HPDE6-E6E7 (cell line): ENCODE measurements at regions not wholly inside any gene's neighbourhood (a gene's known extent, or its start where the extent isn't known, plus 50 kb on each side); places are given as distances from the start of the nearest gene placed in this dataset.
"Not testable (repeated sequence)": the region's sequence is repeated elsewhere in the genome, so short reads cannot be mapped to it uniquely, and the experiment has no call there.

Experiments
- DNase-seq: peaks from one replicate; pipeline ENCODE4 v3.0.0; 2011; ENCODE audit warnings: missing footprints; ENCODE audit errors: extremely low spot score

DNA sequence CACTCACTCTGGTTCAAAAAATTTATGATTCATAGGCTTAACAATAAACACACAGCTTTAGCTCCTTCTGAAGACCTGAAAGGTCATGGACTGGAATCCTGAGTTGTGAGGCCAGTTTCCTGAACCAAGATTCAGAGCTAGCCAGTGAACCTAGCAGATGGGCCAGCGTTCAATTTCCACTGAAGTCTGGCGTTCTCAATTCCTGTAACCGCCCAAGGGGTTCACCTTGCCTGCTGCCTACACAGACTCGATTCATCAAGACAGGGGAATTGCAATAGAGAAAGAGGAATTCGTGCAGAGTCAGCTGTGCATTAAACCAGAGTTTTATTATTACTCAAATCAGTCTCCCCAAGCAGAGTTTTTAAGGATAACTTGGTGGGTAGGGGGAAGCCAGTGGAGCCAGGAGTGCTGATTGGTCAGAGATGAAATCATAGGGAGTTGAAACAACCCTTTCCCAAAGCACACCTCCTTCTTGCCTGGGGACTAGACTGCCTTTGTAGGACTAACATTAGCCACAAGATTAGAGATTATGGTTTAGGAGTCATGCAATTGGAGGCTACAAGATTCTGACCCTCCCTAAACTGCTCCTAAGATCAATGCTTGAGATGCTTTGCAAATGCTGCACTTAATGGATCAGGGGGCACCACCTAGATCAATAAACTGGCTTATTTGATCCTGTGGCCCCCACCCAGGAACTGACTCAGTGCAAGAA is 117.5 kb upstream of the SHB start:
- DNase-seq = peak; percentile 17

DNA sequence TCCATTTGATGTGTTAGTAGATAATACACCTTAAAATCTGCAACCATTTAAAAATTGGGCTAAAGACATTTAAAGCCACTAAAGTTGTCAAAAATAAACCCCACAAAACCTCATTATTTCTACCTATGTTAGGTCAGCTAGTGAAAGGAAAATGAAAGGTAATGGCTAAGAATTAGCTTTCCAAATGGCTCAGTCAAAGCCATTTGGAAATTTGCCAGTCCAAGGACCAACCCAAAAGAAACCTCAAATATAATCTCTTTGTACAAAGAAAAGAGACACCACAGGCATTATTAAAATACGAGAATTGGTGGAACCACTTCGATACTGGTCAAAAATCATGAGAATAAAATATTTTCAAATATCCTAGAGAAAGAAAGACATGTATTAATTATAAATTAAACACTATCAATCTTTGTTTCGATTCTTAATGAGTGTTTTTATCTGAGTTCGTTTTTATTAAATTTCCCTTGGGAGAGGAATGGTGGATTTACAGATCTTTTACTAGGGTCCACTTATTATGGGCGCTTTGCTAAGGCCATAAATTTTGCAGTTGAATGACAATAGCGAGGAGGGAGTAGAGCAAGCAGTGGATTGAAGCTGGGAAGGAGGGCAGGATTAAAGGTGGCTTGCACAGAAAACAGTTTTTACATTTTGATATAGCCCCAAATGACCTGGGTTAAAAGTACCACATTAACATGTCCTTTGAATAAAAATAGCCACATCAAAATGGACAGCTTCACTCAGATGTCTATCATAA is 116.8 kb upstream of the SHB start:
- DNase-seq = no peak

DNA sequence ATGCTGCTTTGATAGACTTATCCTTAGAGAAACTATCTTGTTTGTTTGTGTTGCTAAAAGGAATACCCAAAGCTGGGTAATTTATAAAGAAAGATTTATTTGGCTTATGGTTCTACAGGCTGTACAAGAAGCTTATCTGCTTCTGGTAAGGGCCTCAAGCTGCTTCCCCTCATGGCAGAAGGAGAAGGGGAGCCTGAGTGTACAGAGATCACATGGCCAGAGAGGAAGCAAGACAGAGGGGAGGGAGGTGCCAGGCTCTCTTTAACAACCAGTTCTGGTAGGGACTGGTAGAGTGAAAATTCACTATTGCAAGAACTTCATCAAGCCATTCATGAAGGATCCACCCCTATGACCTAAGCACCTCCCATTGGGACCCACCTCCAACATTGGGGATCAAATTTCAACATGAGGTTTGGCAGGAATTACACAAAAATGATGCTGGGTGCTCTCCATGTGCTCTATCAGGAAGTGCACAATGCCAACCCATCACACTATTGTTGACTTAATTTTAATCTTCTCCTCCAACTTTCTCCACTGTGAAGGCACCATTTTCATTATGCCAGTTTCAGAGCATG is 115.1 kb upstream of the SHB start:
- DNase-seq = no peak

DNA sequence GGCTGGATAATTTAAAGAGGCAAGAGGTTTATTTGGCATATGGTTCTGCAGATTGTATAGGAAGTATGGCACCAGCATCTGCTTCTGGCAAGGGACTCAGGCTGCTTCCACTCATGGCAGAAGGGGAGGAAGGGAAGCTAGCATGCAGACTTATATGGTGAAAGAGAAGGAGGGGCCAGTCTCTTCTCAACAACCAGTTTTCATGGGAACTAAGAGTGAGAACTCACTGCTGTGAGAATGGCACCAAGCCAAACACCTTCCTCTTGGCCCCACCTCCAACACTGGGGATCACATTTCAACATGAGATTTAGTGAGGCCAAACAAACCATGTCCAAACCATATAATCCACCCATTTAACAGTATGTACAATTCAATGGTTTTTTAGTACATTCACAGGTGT is 113.3 kb upstream of the SHB start:
- DNase-seq = no peak

DNA sequence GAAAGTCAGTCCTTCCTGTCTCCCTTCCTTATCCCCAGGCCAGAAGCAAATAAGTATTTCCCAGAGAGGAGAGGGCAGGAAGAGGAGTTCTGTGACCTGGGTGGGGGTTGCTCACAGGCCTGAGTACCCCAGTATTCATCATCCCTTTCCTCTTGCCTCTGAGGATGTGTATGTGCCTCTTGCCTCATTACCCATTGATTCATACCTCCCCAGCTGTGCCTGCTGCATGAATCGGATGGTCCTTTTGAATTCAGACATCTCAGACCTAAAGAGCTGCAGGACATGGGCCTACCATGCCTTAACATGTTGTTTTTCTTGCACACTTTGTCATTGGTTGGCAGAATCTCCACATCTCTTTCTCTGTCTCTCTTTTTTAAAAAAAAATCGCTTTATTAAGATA is 112.8 kb upstream of the SHB start:
- DNase-seq = no peak

DNA sequence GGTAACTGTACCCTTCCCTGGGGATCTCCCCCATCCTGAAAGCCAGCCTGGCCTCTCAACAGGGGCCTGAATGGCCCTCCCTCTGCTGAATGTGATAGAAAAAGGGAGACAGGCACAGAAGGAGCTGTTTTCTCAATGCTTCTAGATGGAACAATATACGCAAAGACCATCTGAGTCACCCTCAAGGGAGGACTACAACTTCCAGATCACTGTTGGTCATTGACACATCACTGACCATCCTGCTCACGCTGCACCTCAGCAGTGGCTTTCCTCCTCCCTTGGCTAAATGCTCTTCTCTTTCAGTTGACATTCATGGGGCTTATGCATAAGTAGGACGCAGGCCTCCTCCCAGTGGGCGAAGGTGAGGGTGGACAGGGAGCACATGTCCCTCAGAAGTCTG is 112.2 kb upstream of the SHB start:
- DNase-seq = no peak

DNA sequence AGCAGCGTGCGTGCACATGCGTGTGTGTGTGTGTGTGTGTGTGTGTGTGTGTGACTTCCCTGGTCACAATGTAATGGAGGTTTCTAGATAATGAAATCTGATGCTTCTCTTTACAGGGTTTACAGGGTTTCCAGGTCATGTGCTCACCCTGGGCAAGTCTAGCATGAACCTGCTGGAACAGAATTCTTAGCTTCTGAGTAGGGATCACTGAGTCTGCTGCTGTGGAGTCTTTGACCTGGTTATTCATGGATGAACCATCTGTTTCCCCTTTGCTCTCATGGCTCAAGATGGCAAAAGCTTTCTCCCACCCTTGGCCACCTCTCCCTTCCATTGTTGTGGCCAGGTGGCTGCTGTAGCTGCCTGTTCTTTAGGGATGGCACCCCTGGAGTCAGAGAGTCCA is 111.6 kb upstream of the SHB start:
- DNase-seq = no peak

DNA sequence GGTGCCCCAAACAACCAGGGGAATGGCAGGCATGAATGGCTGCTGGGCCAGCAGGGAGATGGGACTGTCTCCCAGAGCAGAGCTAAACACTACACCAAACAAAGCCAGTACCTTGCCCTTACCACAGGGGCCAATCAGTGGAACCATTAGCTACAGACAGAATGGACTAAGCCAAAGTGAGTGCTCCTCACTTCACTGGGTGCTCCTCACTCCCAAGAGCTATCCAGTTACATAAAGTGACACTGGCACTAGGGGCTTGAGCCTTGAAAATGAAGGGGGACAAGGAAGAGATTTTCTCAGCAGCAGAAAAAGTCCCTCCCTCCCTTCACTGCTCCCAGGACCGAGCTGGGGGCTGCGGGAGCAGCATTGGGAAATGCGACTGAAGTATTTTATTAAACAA is 110.9 kb upstream of the SHB start:
- no peak for DNase-seq

DNA sequence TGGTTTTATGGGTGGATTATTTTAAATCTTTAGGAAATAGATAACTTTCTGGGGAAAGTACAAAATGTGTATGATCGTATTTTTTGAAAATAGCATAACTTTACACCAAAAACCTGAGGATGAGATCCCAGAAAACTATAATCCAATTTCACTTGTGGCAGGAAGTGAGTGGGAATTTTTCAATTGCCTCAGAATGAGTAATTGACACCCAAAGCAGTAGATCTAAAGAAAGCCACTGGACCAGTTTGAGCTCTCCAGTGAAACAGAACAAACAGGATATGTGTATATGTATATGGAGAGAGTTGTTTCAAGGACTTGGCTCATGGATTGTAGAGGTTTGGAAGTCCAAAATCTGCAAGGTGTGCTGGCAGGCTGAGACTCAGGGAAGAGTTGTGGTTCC is 109.2 kb upstream of the SHB start:
- peak; percentile 77 for DNase-seq

DNA sequence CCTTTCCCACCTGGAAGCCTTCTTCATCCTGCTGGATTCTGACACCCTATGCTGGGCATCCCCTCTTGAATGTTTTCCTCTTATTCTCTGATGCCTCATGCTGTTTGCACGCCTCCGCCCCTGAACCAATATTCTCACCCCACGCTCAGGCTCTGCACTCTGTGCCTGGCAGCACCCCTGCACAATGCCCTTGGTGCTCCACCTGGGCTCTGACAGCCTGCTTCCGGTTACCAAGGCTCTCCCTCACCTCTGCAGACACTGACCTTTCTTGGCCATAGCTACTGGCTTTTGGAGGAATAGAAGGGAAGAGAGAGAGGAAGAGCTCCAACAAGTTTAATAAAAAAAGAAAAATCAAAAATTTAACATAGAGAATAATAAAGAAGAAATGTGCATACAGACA is 108.7 kb upstream of the SHB start:
- no peak for DNase-seq

DNA sequence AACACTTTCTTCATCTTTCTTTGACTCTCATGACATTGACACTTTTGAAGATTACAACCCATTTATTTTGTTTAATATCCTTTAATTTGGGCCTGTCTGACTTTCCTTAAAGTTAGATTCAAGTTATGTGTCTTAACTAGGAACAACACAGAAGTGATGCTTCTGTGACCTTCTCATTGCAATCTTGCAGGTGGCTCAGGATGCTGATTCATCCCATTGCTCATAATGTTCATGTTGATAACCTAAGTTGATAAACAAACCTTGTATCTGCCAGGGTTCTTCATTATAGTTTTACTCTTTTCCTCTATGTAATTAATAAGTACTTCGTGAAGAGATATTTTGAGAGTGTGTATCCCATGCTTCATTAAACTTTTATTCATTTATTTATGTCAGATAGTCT is 107.2 kb upstream of the SHB start:
- no peak for DNase-seq

DNA sequence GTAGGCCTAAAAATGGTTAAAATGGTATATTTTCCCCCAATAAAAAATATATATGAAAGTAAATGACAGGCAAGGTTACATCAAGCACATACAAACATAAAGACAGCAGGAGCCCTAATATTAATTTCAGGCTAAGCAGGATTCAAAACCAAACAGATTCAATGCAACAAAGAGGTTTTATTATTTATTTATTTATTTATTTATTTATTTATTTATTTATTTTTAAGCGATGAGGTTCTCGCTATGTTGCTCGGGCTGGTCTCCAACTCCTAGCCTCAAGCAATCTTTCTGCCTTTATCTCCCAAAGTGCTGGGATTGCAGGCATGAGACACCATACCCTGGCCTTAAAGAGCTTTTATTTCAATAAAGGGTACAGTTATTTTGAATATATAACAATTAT is 106.4 kb upstream of the SHB start:
- DNase-seq = no peak

DNA sequence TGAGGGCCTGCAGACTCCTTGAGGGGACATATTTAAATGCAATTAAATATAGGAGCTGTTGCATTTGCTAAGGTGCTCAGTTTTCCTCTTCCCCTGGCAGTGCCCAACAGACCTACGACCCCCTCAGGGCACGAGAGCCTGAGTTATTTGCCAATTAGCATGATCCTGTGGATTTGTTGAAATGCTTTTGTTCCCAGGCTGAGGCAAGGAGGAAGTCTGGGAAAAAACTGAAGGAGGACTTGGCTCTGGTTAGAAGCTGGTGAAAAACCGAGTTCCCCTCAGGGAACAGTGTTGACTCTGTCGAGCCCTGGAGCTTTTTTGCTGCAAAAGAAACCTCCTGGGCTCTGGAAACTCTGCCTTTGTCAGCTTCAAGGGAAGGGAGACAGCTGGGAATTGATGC is 103.6 kb upstream of the SHB start:
- DNase-seq = no peak

DNA sequence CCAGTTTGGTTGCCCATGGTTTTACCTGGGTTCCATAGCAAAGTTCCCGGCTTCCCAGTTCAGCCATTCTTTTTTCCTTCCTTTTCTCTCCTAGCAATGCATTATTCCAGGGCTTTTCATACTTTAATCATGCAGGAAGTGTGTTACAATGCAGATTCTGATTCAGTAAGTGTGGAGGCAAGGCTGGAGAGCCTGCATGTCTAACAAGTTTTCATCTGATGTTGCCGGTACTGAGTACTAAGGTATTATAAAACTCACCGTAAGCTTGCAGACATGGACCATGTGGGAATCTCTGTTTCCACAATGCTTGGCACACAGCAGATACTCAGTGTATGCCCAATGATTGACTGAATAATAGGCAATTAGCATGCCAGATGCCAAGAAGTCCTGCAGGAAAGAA is 102.9 kb upstream of the SHB start:
- DNase-seq = no peak

DNA sequence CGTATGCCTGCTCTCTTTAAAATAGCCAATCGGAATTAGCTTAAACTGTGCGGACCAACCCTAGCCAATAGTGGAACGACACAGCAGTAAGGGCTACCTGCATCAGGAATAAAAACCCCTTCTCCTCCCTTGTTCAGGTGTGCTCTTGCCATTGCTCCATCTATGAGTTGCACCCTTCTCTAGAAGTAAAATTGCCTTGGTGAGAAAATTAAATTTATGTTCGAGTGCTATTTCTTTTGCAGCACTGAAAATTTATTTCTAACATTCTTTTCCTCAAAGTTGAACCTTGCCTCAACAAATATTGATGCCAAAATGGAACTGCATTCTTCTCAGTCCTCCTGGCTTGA is 102.5 kb upstream of the SHB start:
- DNase-seq = no peak

DNA sequence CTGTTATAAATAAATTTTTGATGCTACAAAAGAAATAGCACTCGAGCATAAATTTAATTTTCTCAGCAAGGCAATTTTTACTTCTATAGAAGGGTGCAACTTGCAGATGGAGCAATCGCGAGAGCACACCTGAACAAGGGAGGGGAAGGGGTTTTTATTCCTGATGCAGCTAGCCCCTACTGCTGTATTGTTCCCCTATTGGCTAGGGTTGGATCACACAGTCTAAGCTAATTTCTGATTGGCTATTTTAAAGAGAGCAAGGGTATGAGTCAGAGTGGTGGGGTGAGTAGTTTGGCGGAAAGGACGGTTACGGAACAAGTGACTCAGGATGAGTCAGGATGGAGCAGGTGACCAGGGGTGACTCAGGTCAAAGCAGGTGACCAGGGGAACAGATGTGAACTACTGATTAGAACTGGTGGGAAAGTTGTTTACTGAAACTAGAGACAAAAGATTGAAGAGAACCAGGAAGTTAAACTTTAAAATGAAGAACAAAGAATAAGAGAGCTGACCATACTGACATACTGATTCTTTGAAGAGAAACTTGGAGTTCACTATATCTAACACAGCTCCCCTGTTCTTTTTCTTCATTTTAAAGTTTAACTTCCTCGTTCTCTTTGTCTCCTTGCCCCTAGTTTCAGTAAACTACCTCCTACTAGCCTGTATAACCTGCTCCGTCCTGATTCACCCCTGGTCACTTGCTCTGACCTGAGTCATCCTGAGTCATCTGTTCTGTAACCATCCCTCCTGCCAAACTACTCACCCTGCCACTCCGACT is 101.9 kb upstream of the SHB start:
- DNase-seq = peak; percentile 73

DNA sequence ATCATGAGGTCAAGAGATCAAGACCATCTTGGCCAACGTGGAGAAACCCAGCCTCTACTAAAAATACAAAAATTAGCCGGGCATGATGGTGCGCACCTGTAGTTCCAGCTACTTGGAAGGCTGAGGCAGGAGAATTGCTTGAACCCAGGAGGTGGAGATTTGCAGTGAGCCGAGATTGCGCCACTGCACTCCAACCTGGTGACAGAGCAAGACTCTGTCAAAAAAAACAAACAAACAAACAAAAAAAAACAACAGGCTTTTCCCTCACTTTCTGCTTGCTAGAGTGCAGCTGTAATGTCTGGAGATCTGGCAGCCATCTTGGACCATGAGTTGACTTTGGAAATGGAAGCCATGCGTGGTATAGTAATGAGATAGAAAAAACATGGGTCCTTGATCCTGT is 101.1 kb upstream of the SHB start:
- DNase-seq = not testable (repeated sequence)

DNA sequence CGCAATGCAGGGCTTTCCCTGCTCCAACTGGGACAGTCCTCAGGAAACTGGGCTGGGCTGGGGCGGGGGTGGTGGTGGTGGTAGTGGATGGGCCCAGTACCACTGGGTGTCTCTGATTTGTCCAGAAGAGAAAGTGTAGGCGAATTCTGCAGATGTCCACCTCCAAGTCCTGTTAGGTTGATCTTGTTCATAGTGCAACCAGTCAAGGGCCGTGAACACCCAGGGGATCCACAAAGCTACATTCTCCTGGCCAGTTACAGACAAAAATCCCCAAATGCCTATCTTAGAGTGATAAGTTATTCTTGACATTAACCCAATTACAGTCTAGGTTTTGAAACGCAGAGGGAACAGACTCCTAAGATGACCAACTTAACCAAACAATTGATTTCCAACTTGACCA is 97.5 kb upstream of the SHB start:
- no peak for DNase-seq

DNA sequence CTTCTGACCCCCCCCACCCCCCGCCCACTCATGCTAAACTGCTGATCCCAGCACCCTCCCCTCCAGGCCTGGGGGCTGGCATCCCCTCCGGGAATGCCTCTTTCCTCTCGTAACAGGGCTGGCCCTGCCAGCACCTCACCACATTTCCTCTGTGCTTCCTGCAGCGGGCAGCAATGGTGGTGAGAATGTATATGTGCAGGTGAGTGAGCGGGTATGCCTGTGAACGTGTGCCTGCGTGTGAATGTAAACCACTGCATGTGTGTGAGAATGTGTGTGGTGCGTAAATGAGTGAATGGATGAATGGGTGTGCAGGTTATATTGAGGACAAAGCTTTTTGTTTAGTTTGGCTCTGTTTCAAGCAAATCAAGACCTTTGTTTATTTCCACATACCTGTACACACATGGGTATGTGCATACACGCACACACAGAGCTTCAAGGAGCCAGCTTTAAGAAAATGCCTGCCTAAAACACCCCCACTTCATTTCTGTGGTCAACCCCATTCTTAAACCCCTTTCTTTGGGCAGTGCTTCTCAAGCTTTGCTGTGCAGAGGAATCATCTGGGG is 95.7 kb upstream of the SHB start:
- no peak for DNase-seq

DNA sequence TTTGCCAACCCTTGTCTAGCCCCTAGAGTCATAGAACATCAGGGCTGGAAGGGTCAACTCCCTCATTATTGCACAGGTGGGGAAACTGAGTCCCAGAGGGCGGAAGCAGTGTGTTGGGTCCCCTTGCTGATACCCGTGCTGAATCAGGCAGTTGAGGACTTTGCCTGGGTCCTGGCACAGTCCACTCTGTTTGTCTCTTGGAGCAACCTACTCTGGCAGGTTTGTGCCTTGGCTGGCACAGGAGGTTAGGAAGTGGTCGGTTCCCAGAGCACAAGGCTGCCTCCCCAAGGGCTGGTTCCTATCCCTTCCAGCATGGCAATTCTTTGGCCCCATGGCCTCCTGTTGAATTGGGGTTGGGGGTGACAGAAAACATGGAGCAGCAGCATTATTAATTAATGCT is 94.5 kb upstream of the SHB start:
- DNase-seq = no peak

DNA sequence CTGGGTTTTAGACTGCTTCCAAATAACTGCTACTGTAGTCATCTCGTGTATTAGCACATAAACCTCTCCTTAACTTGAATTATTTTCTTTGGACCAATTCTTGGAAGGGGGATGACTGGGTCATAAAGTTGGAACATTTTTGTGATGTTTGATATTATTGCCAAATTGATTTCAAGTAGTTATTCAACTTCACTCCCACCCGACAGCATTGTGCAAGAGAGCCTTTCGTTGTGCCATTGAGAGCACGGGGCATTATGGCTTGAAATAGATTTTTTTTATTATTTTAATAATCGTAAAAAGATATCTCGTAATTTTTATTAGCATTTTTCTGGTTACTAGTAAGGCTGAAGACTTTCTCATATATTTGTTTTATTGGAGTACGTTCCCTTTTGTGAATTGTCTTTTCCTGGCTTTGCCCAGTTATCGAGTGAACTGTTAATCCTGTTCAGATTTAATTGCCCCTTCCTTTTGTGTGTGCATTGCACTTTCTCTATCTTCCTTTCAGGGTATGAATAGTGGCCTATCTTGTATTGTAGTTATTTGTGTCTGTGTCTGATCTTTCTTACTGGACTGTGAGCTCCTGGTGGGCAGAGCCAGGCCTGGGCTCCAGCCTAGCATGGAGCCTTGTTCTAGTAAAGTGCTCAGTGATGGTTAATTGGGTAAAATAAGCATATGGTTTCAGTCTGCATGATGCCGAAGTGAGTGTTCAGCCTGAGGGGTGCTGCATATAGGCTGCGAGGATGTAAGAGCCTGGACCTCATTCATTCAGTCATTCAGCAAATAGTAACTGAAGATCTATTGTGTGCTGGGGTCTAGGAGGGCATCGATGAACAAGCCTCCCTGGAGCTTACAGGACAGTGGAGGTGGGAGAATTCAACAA is 93.5 kb upstream of the SHB start:
- DNase-seq = no peak
